ENCODE measurements at regions not wholly inside any gene's neighbourhood (a gene's known extent, or its start where the extent isn't known, plus 50 kb on each side); places are given as distances from the start of the nearest gene placed in this dataset.

GRCh38 chr4:32958586-32958985, 2238.4 kb downstream of the PCDH7 start:
- TF ChIP-seq REST (IDR thresholded peaks at IDR 0.05; ENCODE audit: low read depth), result no peak
- no peak for TF ChIP-seq CREB1 (IDR thresholded peaks at IDR 0.05; ENCODE audit: low read depth)
- TF ChIP-seq YY1 (IDR thresholded peaks at IDR 0.05; ENCODE audit: low read depth), result no peak
- TF ChIP-seq EP300 (IDR thresholded peaks at IDR 0.05; ENCODE audit: borderline replicate concordance), result no peak
- no peak for TF ChIP-seq RAD21 (IDR thresholded peaks at IDR 0.05; ENCODE audit: low read depth)
- no peak for TF ChIP-seq FOXM1 (IDR thresholded peaks at IDR 0.05; ENCODE audit: borderline replicate concordance, low read depth)
- TF ChIP-seq EGR1 (IDR thresholded peaks at IDR 0.05), result no peak
- no peak for TF ChIP-seq TCF12 (IDR thresholded peaks at IDR 0.05; ENCODE audit: low read depth)
- TF ChIP-seq TAF1 (IDR thresholded peaks at IDR 0.05; ENCODE audit: low read depth), result no peak
- TF ChIP-seq, protein P1, sequence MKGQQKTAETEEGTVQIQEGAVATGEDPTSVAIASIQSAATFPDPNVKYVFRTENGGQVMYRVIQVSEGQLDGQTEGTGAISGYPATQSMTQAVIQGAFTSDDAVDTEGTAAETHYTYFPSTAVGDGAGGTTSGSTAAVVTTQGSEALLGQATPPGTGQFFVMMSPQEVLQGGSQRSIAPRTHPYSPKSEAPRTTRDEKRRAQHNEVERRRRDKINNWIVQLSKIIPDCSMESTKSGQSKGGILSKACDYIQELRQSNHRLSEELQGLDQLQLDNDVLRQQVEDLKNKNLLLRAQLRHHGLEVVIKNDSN (IDR thresholded peaks at IDR 0.05), result no peak
- TF ChIP-seq NFIC (IDR thresholded peaks at IDR 0.05), result no peak
- no peak for TF ChIP-seq ZBTB7A (IDR thresholded peaks at IDR 0.05; ENCODE audit: low read depth)
